Endothelial cell of umbilical vein (primary cell): ENCODE measurements at regions not wholly inside any gene's neighbourhood (a gene's known extent, or its start where the extent isn't known, plus 50 kb on each side); places are given as distances from the start of the nearest gene placed in this dataset.

Experiments used
- BruUV-seq: library from RNA; stranded (reverse); fragments of 400-500 nt; replicated peaks from 2 replicates; lab custom pipeline; 2021; lab: Mats Ljungman, UMichigan
- CTCF ChIA-PET: fragments of 300-600, 350-600 bp; sonication (Branson Sonifier 250); formaldehyde crosslinking; loops from one replicate; lab custom pipeline; 2021; ENCODE audit warnings: antibody characterized with exemption, inconsistent platforms; lab: Charles Lee
- POLR2A ChIA-PET: fragments of 300-600, 350-600 bp; sonication (Branson Sonifier 250); formaldehyde crosslinking; loops from one replicate; lab custom pipeline; 2021; ENCODE audit warnings: antibody characterized with exemption, inconsistent platforms; lab: Charles Lee
- DNase-seq: peaks from one replicate; pipeline ENCODE4 v3.0.0-alpha.2; 2011; ENCODE audit warnings: low read depth, low spot score
- FAIRE-seq: peaks from 2 replicates; lab custom pipeline; 2011; peaks lifted over from hg19 to GRCh38; lab: Jason Lieb, UNC
- H2AFZ ChIP-seq: 2 replicates; pipeline ENCODE4 v1.6.0; 2012; ENCODE audit warnings: low read depth, low read length, control low read depth, inconsistent platforms
- H3K27ac ChIP-seq: 2 replicates; pipeline ENCODE4 v1.5.1; 2011; ENCODE audit warnings: low read depth, mild to moderate bottlenecking, control low read depth, low read length, moderate library complexity; ENCODE audit not compliant: insufficient read depth
- H3K27me3 ChIP-seq, 2 experiments: 2 replicates each; pipeline versions ENCODE4 v1.6.0 to v1.6.1; 2011; ENCODE audit warnings: low read length in 2 of 2, mixed read lengths in 1 of 2; ENCODE audit not compliant: control insufficient read depth in 2 of 2, insufficient read depth in 2 of 2
- H3K36me3 ChIP-seq, 2 experiments: 2 replicates in 1 of 2; 3 replicates in 1 of 2; pipeline ENCODE4 v1.5.1; 2011; ENCODE audit warnings: low read length in 2 of 2, mild to moderate bottlenecking in 1 of 2, moderate library complexity in 1 of 2; ENCODE audit not compliant: control insufficient read depth in 2 of 2, insufficient read depth in 2 of 2; ENCODE audit errors: extremely low read depth in 1 of 2
- H3K4me1 ChIP-seq: 3 replicates; pipeline ENCODE4 v1.5.1; 2011; ENCODE audit warnings: mild to moderate bottlenecking, low read length; ENCODE audit not compliant: control insufficient read depth, insufficient read depth; ENCODE audit errors: extremely low read depth
- H3K4me2 ChIP-seq: 2 replicates; pipeline ENCODE4 v1.6.1; 2011; ENCODE audit warnings: low read length, control low read depth, mixed read lengths; ENCODE audit not compliant: insufficient read depth
- H3K4me3 ChIP-seq, 3 experiments: fragments of 200-600 bp in 1 of 3; sonication (generic), shearing (Covaris generic) in 1 of 3; replicated peaks in 1 of 3; 2 replicates each; pipeline ENCODE4 v1.5.1; 2011 to 2016; ENCODE audit warnings: control low read depth in 3 of 3, low read length in 3 of 3, mild to moderate bottlenecking in 2 of 3, inconsistent platforms in 1 of 3, low read depth in 1 of 3, moderate library complexity in 1 of 3; ENCODE audit not compliant: insufficient read depth in 1 of 3
- H3K79me2 ChIP-seq: 2 replicates; pipeline ENCODE4 v1.6.0; 2012; ENCODE audit warnings: low read length, inconsistent platforms; ENCODE audit not compliant: control insufficient read depth, insufficient read depth
- H3K9ac ChIP-seq: replicated peaks from 2 replicates; pipeline ENCODE3; 2011; ENCODE audit warnings: low read length, control low read depth; ENCODE audit not compliant: insufficient read depth; ENCODE audit errors: extremely low read depth
- H3K9me1 ChIP-seq: replicated peaks from 3 replicates; pipeline ENCODE4 v1.6.0; 2011; ENCODE audit warnings: mild to moderate bottlenecking, low read length; ENCODE audit not compliant: control insufficient read depth, insufficient read depth; ENCODE audit errors: extremely low read depth
- H3K9me3 ChIP-seq: replicated peaks from 2 replicates; pipeline ENCODE4 v1.5.1; 2012; ENCODE audit warnings: low read length, inconsistent platforms; ENCODE audit not compliant: control insufficient read depth, insufficient read depth
- H4K20me1 ChIP-seq: replicated peaks from 2 replicates; pipeline ENCODE3; 2011; ENCODE audit warnings: mild to moderate bottlenecking, low read length; ENCODE audit not compliant: control insufficient read depth, insufficient read depth; ENCODE audit errors: extremely low read depth
- FOS ChIP-seq: IDR thresholded peaks from 2 replicates; pipeline ENCODE4 v1.6.1; 2011; ENCODE audit warnings: mild to moderate bottlenecking, low read length, moderate library complexity, borderline replicate concordance; ENCODE audit not compliant: insufficient read depth
- GATA2 ChIP-seq: IDR thresholded peaks from 2 replicates; pipeline ENCODE4 v1.7.0; 2011; ENCODE audit warnings: low read depth, mild to moderate bottlenecking, moderate library complexity, mixed read lengths, low read length; ENCODE audit not compliant: insufficient read length, insufficient read depth
- JUN ChIP-seq: IDR thresholded peaks from 2 replicates; pipeline ENCODE4 v1.6.1; 2011; ENCODE audit warnings: borderline replicate concordance, low read depth; ENCODE audit not compliant: insufficient read length, insufficient read depth
- MYC ChIP-seq: IDR thresholded peaks from one replicate; pipeline ENCODE4 v1.6.1; 2011; ENCODE audit warnings: mild to moderate bottlenecking, low read depth, low read length
- POLR2A ChIP-seq: IDR thresholded peaks from 2 replicates; pipeline ENCODE4 v1.6.1; 2012; ENCODE audit warnings: low read depth, mild to moderate bottlenecking, control low read depth, low read length
- POLR2AphosphoS5 ChIP-seq: IDR thresholded peaks from 2 replicates; pipeline ENCODE4 v1.6.1; 2012; ENCODE audit warnings: low read depth, mild to moderate bottlenecking, control low read depth, low read length, moderate library complexity; ENCODE audit not compliant: insufficient read depth
- dilution Hi-C: fragments of 300-500 bp; cut with MboI; formaldehyde crosslinking; loops from one replicate; pipeline ENCODE4 v1.15.0; 2019; ENCODE audit warnings: low sequenced_read_pairs; ENCODE audit not compliant: extremely low pct_ligation_motif_present
- intact Hi-C: fragments of 100-400 bp; cut with micrococcal nuclease; formaldehyde crosslinking; loops from one replicate; pipeline ENCODE4 v1.10.0; 2022
- TF ChIP-seq, protein P1 (sequence below), 2 donors: IDR thresholded peaks; 1 replicate in 1 of 2; 2 replicates in 1 of 2; pipeline ENCODE4 v1.5.1; 2011; ENCODE audit warnings: low read length in 2 of 2, mild to moderate bottlenecking in 2 of 2, moderate library complexity in 2 of 2, control low read depth in 1 of 2, inconsistent platforms in 1 of 2, low read depth in 1 of 2; ENCODE audit not compliant: insufficient read depth in 1 of 2; ENCODE audit errors: extremely low read depth in 1 of 2
- TF ChIP-seq, protein P2 (sequence below): IDR thresholded peaks from 2 replicates; pipeline ENCODE4 v1.6.1; 2011; ENCODE audit not compliant: insufficient read depth, insufficient read length

DNA sequence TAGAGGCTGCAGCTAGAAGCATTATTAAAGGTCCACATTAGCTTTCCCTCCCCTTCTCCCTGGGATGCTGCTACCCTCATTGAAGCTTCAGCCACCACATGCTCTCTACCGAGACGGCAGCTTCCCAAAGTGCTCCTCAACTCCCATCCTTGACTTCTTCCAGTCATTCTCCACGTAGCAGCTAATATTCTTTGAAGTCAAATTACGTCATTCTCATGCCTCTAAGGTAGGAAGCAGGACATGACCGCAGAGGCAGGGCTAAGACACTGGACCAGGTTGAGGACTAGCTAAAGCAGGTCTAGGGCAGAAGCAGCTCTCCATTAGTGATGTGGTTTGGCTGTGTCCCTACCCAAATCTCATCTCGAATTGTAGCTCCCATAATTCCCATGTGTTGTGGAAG, 128.3 kb downstream of the SHOX start:
- Histone ChIP-seq H3K79me2 (no peaks in the 10 kb centered on the region), H3K27ac (no peak overlapping the region), H3K9me3 (no peaks in the 10 kb centered on the region), H3K36me3 (no peaks in the 10 kb centered on the region), H3K4me3 (no peak overlapping the region), H3K9ac (no peak overlapping the region), H3K9me1 (no peaks in the 10 kb centered on the region), H3K4me2 (no peak overlapping the region), H4K20me1 (no peaks in the 10 kb centered on the region), H2AFZ (no peak overlapping the region), H3K4me1 (no peaks in the 10 kb centered on the region), H3K27me3 (no peaks in the 10 kb centered on the region)
- DNase-seq, result no peak
- dilution Hi-C loops (no loop called here), intact Hi-C loops (no loop called here)
- POLR2A ChIA-PET, result no interaction called here
- CTCF ChIA-PET, result no interaction called here
- TF ChIP-seq POLR2AphosphoS5, result no peak
- no peak for TF ChIP-seq JUN
- TF ChIP-seq, protein P1, sequence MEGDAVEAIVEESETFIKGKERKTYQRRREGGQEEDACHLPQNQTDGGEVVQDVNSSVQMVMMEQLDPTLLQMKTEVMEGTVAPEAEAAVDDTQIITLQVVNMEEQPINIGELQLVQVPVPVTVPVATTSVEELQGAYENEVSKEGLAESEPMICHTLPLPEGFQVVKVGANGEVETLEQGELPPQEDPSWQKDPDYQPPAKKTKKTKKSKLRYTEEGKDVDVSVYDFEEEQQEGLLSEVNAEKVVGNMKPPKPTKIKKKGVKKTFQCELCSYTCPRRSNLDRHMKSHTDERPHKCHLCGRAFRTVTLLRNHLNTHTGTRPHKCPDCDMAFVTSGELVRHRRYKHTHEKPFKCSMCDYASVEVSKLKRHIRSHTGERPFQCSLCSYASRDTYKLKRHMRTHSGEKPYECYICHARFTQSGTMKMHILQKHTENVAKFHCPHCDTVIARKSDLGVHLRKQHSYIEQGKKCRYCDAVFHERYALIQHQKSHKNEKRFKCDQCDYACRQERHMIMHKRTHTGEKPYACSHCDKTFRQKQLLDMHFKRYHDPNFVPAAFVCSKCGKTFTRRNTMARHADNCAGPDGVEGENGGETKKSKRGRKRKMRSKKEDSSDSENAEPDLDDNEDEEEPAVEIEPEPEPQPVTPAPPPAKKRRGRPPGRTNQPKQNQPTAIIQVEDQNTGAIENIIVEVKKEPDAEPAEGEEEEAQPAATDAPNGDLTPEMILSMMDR (IDR thresholded peaks at IDR 0.05; ENCODE audit: extremely low read depth in 1 of 2, insufficient read depth in 1 of 2, low read depth in 1 of 2, low read length in 2 of 2), result no peak
- TF ChIP-seq, protein P2, sequence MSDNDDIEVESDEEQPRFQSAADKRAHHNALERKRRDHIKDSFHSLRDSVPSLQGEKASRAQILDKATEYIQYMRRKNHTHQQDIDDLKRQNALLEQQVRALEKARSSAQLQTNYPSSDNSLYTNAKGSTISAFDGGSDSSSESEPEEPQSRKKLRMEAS, result no peak
- no peak for TF ChIP-seq GATA2
- BruUV-seq, result no TSS peak
- no peak for FAIRE-seq

DNA sequence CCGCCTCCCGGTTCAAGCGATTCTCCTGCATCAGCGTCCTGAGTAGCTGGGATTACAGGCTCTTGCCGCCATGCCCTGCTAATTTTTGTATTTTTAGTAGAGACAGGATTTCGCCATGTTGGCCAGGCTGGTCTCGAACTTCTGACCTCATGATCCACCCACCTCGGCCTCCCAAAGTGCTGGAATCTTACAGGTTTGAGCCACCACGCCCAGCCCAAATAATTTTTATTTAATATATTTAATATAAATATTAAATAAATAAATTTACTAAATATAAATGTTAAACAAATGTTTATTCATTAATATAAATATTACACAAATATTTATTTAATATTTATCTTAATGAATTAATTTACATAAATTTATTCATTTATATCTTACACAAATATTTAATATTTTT, 120.2 kb downstream of the SHOX start:
- H3K4me1 ChIP-seq, result no peaks in the 10 kb centered on the region
- no peak overlapping the region for H3K9ac ChIP-seq
- dilution Hi-C loops, result no loop called here
- no peaks in the 10 kb centered on the region for H3K9me1 ChIP-seq
- H2AFZ ChIP-seq, result no peak overlapping the region
- no TSS peak for BruUV-seq
- no peaks in the 10 kb centered on the region for H4K20me1 ChIP-seq
- DNase-seq, result no peak
- no peak overlapping the region for H3K4me3 ChIP-seq
- POLR2A ChIA-PET, result no interaction called here
- TF ChIP-seq POLR2AphosphoS5 (no peak), POLR2A (no peak), JUN (no peak), MYC (no peak), FOS (no peak)
- TF ChIP-seq, protein P1 (IDR thresholded peaks at IDR 0.05; ENCODE audit: extremely low read depth in 1 of 2, insufficient read depth in 1 of 2, low read depth in 1 of 2, low read length in 2 of 2), result no peak
- TF ChIP-seq, protein P2, result no peak
- CTCF ChIA-PET, result no interaction called here
- H3K79me2 ChIP-seq, result no peaks in the 10 kb centered on the region
- no peaks in the 10 kb centered on the region for H3K27me3 ChIP-seq
- no peak overlapping the region for H3K4me2 ChIP-seq
- H3K36me3 ChIP-seq, result no peaks in the 10 kb centered on the region
- peaks cover 7% of the 10 kb centered on the region for H3K9me3 ChIP-seq
- FAIRE-seq, result no peak
- H3K27ac ChIP-seq, result no peak overlapping the region
- intact Hi-C loops, result no loop called here
